SHP77 treated with DMSO at 0.1 percent for 48 hours (cell line): ENCODE measurements at regions not wholly inside any gene's neighbourhood (a gene's known extent, or its start where the extent isn't known, plus 50 kb on each side); places are given as distances from the start of the nearest gene placed in this dataset.
"Not testable (repeated sequence)": the region's sequence is repeated elsewhere in the genome, so short reads cannot be mapped to it uniquely, and the experiment has no call there.

ENCODE experiments used
- DNase-seq: peaks from one replicate; lab custom pipeline; 2025; lab: John Stamatoyannopoulos, UW

GRCh38 chr6:27542485-27542884 lies 69.6 kb upstream of the ZNF184 start:
- DNase-seq, result no peak

- DNase-seq, result no peak
Measured at GRCh38 chr6:27541933-27542297, 69.0 kb upstream of the ZNF184 start.

GRCh38 chr6:27541212-27541932 lies 68.5 kb upstream of the ZNF184 start:
- no peak for DNase-seq

- no peak for DNase-seq
Measured at GRCh38 chr6:27539551-27539950, 66.6 kb upstream of the ZNF184 start.

- DNase-seq, result no peak
Measured at GRCh38 chr6:27532820-27533538, 60.1 kb upstream of the ZNF184 start.

GRCh38 chr6:27531772-27532459 lies 59.0 kb upstream of the ZNF184 start:
- no peak for DNase-seq

- not testable (repeated sequence) for DNase-seq
Measured at GRCh38 chr6:27529796-27530195, 56.9 kb upstream of the ZNF184 start.

- DNase-seq, result no peak
Measured at GRCh38 chr6:27528714-27529113, 55.8 kb upstream of the ZNF184 start.
